H9 (cell line): ENCODE measurements at regions not wholly inside any gene's neighbourhood (a gene's known extent, or its start where the extent isn't known, plus 50 kb on each side); places are given as distances from the start of the nearest gene placed in this dataset.

Source experiments
- DNase-seq: peaks from one replicate; pipeline ENCODE4 v3.0.0-alpha.2; 2017
- H2AFZ ChIP-seq: one replicate; pipeline ENCODE4 v1.6.1; 2013; ENCODE audit warnings: mild to moderate bottlenecking, low read length, control low read depth, moderate library complexity
- H2AK5ac ChIP-seq: 2 replicates; pipeline ENCODE4 v1.6.1; 2013; ENCODE audit warnings: low read length, control low read depth, mixed read lengths; ENCODE audit not compliant: insufficient read length
- H2BK120ac ChIP-seq: one replicate; pipeline ENCODE4 v1.6.1; 2013; ENCODE audit warnings: low read depth, mild to moderate bottlenecking, low read length, control low read depth, inconsistent platforms; ENCODE audit not compliant: poor library complexity, severe bottlenecking
- H2BK12ac ChIP-seq: 2 replicates; pipeline ENCODE4 v1.6.1; 2013; ENCODE audit warnings: low read length, control low read depth, mixed read lengths, low read depth; ENCODE audit not compliant: insufficient read length
- H2BK15ac ChIP-seq: 2 replicates; pipeline ENCODE4 v1.6.1; 2013; ENCODE audit warnings: low read depth, low read length, control low read depth
- H2BK20ac ChIP-seq: one replicate; pipeline ENCODE4 v1.6.1; 2013; ENCODE audit warnings: low read depth, mild to moderate bottlenecking, low read length, control low read depth, inconsistent platforms; ENCODE audit not compliant: poor library complexity, severe bottlenecking
- H2BK5ac ChIP-seq: 2 replicates; pipeline ENCODE4 v1.6.1; 2013; ENCODE audit warnings: low read length, control low read depth, mixed read lengths; ENCODE audit not compliant: insufficient read length
- H3K14ac ChIP-seq: 2 replicates; pipeline ENCODE4 v1.6.1; 2013; ENCODE audit warnings: low read length, control low read depth; ENCODE audit not compliant: insufficient read depth
- H3K18ac ChIP-seq: 2 replicates; pipeline ENCODE4 v1.6.1; 2013; ENCODE audit warnings: low read depth, mild to moderate bottlenecking, mixed read lengths, low read length, control low read depth; ENCODE audit not compliant: insufficient read length
- H3K23ac ChIP-seq: 2 replicates; pipeline ENCODE4 v1.6.1; 2013; ENCODE audit warnings: low read length, control low read depth, mixed read lengths, low read depth; ENCODE audit not compliant: insufficient read length
- H3K23me2 ChIP-seq: 2 replicates; pipeline ENCODE4 v1.6.1; 2013; ENCODE audit warnings: low read depth, mild to moderate bottlenecking, mixed read lengths, low read length, control low read depth; ENCODE audit not compliant: insufficient read length, poor library complexity, severe bottlenecking
- H3K27ac ChIP-seq: 2 replicates; pipeline ENCODE4 v1.5.1; 2013; ENCODE audit warnings: low read length, control low read depth, mixed read lengths, low read depth; ENCODE audit not compliant: insufficient read length
- H3K27me3 ChIP-seq: 2 replicates; pipeline ENCODE4 v1.6.1; 2013; ENCODE audit warnings: low read length, control low read depth, inconsistent platforms; ENCODE audit not compliant: insufficient read depth
- H3K4ac ChIP-seq: 2 replicates; pipeline ENCODE4 v1.6.1; 2013; ENCODE audit warnings: low read depth, mild to moderate bottlenecking, control low read depth, inconsistent platforms, low read length, moderate library complexity
- H3K4me1 ChIP-seq: 2 replicates; pipeline ENCODE4 v1.6.1; 2013; ENCODE audit warnings: low read length, control low read depth, inconsistent platforms; ENCODE audit not compliant: insufficient read depth
- H3K4me2 ChIP-seq: 2 replicates; pipeline ENCODE4 v1.6.1; 2013; ENCODE audit warnings: low read length, control low read depth, mixed read lengths; ENCODE audit not compliant: insufficient read length, insufficient read depth
- H3K56ac ChIP-seq: 2 replicates; pipeline ENCODE4 v1.6.1; 2013; ENCODE audit warnings: low read depth, mild to moderate bottlenecking, mixed read lengths, low read length, control low read depth; ENCODE audit not compliant: insufficient read length
- H3K79me1 ChIP-seq: 2 replicates; pipeline ENCODE4 v1.6.1; 2013; ENCODE audit warnings: low read depth, mild to moderate bottlenecking, moderate library complexity, low read length, control low read depth, inconsistent platforms; ENCODE audit not compliant: insufficient read depth, poor library complexity, severe bottlenecking
- H3K79me2 ChIP-seq: 2 replicates; pipeline ENCODE4 v1.6.1; 2013; ENCODE audit warnings: low read length, control low read depth, inconsistent platforms; ENCODE audit not compliant: insufficient read depth
- H3K9ac ChIP-seq: 2 replicates; pipeline ENCODE4 v1.6.1; 2013; ENCODE audit warnings: low read length, control low read depth, mixed read lengths; ENCODE audit not compliant: insufficient read length; ENCODE audit errors: extremely low read depth
- H3K9me3 ChIP-seq: one replicate; pipeline ENCODE4 v1.6.1; 2013; ENCODE audit warnings: low read depth, low read length, inconsistent platforms; ENCODE audit not compliant: control insufficient read depth
- H3T11ph ChIP-seq: one replicate; pipeline ENCODE4 v1.6.1; 2013; ENCODE audit warnings: mild to moderate bottlenecking, low read length, control low read depth, inconsistent platforms
- H4K20me1 ChIP-seq: one replicate; pipeline ENCODE4 v1.6.1; 2013; ENCODE audit not compliant: control insufficient read depth, insufficient read length, insufficient read depth
- H4K5ac ChIP-seq: 2 replicates; pipeline ENCODE4 v1.6.1; 2013; ENCODE audit warnings: low read depth, mild to moderate bottlenecking, mixed read lengths, low read length, control low read depth; ENCODE audit not compliant: insufficient read length
- H4K8ac ChIP-seq: replicated peaks from 2 replicates; pipeline ENCODE4 v1.6.1; 2013; ENCODE audit warnings: low read length, control low read depth, mixed read lengths, low read depth; ENCODE audit not compliant: insufficient read length
- H4K91ac ChIP-seq: 2 replicates; pipeline ENCODE4 v1.6.1; 2013; ENCODE audit warnings: low read depth, mild to moderate bottlenecking, moderate library complexity, mixed read lengths, low read length, control low read depth; ENCODE audit not compliant: insufficient read length
- H3K27ac Mint-ChIP-seq, 3 experiments: 2 replicates in 2 of 3; 3 replicates in 1 of 3; pipeline ENCODE4 v1.8.0; 2020 to 2021; ENCODE audit warnings: mixed read lengths in 3 of 3, mild to moderate bottlenecking in 1 of 3, moderate library complexity in 1 of 3
- H3K27me3 Mint-ChIP-seq: 2 replicates; pipeline ENCODE4 v1.8.0; 2021; ENCODE audit warnings: low read depth, mild to moderate bottlenecking, moderate library complexity, mixed read lengths
- H3K36me3 Mint-ChIP-seq, 3 experiments: 2 replicates in 2 of 3; 3 replicates in 1 of 3; pipeline ENCODE4 v1.8.0; 2020 to 2021; ENCODE audit warnings: low read depth in 3 of 3, mixed read lengths in 3 of 3; ENCODE audit not compliant: insufficient read depth in 1 of 3
- H3K4me1 Mint-ChIP-seq, 2 experiments: 2 replicates each; pipeline ENCODE4 v1.8.0; 2020; ENCODE audit warnings: mixed read lengths in 2 of 2
- H3K4me3 Mint-ChIP-seq, 2 experiments: 2 replicates in 1 of 2; 3 replicates in 1 of 2; pipeline ENCODE4 v1.8.0; 2020 to 2021; ENCODE audit warnings: mild to moderate bottlenecking in 2 of 2, mixed read lengths in 2 of 2, moderate library complexity in 1 of 2
- H3K9me3 Mint-ChIP-seq, 2 experiments: 2 replicates in 1 of 2; 3 replicates in 1 of 2; pipeline ENCODE4 v1.8.0; 2020; ENCODE audit warnings: mild to moderate bottlenecking in 2 of 2, mixed read lengths in 2 of 2, moderate library complexity in 1 of 2
- WGBS: extraction: QIAGEN DNeasy Blood & Tissue Kit; methylation state at CpG from one replicate; pipeline ENCODE4 v1.1.7; 2013; ENCODE audit warnings: missing lambda C conversion rate, low lambda C conversion rate, mixed read lengths; ENCODE audit not compliant: insufficient read length; ENCODE audit errors: extremely low coverage; 5-methylcytosine and 5-hydroxymethylcytosine counted together
- TF ChIP-seq, protein P1 (sequence below): fragments of 200-600 bp; sonication (generic); conservative IDR thresholded peaks from 3 replicates; pipeline ENCODE4 v1.8.0; 2021; ENCODE audit warnings: antibody characterized with exemption, mild to moderate bottlenecking

DNA sequence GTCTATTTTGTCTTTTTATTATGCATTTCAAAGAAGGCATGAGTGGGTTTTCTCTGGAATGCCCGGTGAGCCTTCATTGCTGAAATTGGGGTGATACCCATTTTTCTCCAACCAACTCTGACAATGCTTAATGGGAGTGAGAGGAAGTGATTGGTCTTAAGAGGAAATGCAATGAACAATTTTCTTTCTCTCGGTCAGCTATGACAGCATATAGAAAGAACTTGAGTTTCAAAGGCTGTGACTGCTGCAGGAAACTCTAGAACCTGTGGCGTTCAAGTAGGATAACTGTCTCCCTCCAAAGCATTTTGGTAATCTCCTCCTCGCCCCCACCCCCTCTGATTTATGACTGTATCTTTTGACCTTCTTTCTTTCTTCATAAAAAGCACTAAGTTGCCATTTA, 155.9 kb downstream of the LYPLAL1 start:
- no peak overlapping the region for H2BK12ac ChIP-seq
- no peak overlapping the region for H4K91ac ChIP-seq
- H2BK20ac ChIP-seq = no peak overlapping the region
- H2BK15ac ChIP-seq = no peak overlapping the region
- no CpG with 5 or more reads among the region's 4 CpGs for WGBS
- no peak overlapping the region for H4K5ac ChIP-seq
- no peak overlapping the region for H3K23ac ChIP-seq
- H3K56ac ChIP-seq = no peak overlapping the region
- no peak overlapping the region for H4K8ac ChIP-seq
- H3K27ac ChIP-seq = no peak overlapping the region
- no peaks in the 10 kb centered on the region for H3K23me2 ChIP-seq
- H4K20me1 ChIP-seq = no peaks in the 10 kb centered on the region
- no peaks in the 10 kb centered on the region for H3K27me3 Mint-ChIP-seq
- no peak overlapping the region for H3K4me3 Mint-ChIP-seq
- H3K4ac ChIP-seq = no peak overlapping the region
- H2AFZ ChIP-seq = no peak overlapping the region
- H3K18ac ChIP-seq = no peak overlapping the region
- no peaks in the 10 kb centered on the region for H3K4me1 Mint-ChIP-seq
- no peak overlapping the region for H3K14ac ChIP-seq
- no peaks in the 10 kb centered on the region for H3K4me1 ChIP-seq
- no peak overlapping the region for H3K4me2 ChIP-seq
- H2AK5ac ChIP-seq = no peak overlapping the region
- TF ChIP-seq, protein P1, sequence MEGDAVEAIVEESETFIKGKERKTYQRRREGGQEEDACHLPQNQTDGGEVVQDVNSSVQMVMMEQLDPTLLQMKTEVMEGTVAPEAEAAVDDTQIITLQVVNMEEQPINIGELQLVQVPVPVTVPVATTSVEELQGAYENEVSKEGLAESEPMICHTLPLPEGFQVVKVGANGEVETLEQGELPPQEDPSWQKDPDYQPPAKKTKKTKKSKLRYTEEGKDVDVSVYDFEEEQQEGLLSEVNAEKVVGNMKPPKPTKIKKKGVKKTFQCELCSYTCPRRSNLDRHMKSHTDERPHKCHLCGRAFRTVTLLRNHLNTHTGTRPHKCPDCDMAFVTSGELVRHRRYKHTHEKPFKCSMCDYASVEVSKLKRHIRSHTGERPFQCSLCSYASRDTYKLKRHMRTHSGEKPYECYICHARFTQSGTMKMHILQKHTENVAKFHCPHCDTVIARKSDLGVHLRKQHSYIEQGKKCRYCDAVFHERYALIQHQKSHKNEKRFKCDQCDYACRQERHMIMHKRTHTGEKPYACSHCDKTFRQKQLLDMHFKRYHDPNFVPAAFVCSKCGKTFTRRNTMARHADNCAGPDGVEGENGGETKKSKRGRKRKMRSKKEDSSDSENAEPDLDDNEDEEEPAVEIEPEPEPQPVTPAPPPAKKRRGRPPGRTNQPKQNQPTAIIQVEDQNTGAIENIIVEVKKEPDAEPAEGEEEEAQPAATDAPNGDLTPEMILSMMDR = no peak
- no peaks in the 10 kb centered on the region; a peak in 1 of 5 replicates for H3K9me3 Mint-ChIP-seq
- H2BK120ac ChIP-seq = no peak overlapping the region
- H3K27me3 ChIP-seq = no peaks in the 10 kb centered on the region
- H3K79me1 ChIP-seq = no peaks in the 10 kb centered on the region
- no peak overlapping the region for H3K9ac ChIP-seq
- no peak overlapping the region for H2BK5ac ChIP-seq
- H3T11ph ChIP-seq = no peak overlapping the region
- no peaks in the 10 kb centered on the region for H3K79me2 ChIP-seq
- peaks cover 0 to 4% (median 3%) of the 10 kb centered on the region in 3 experiments; a peak in 3 of 7 replicates for H3K36me3 Mint-ChIP-seq
- H3K27ac Mint-ChIP-seq = no peak overlapping the region
- DNase-seq = no peak
- no peaks in the 10 kb centered on the region for H3K9me3 ChIP-seq
